IPS DF 6.9 (cell line): ENCODE measurements at regions not wholly inside any gene's neighbourhood (a gene's known extent, or its start where the extent isn't known, plus 50 kb on each side); places are given as distances from the start of the nearest gene placed in this dataset.

Experiments used
- DNase-seq: peaks from one replicate; pipeline ENCODE4 v3.0.0-alpha.2; 2013; ENCODE audit warnings: low read depth, low spot score
- H3K27ac ChIP-seq: one replicate; pipeline ENCODE4 v1.5.1; 2013; ENCODE audit warnings: low read length, control low read depth
- H3K27me3 ChIP-seq: 2 replicates; pipeline ENCODE4 v1.6.1; 2013; ENCODE audit warnings: mild to moderate bottlenecking, low read length; ENCODE audit not compliant: control insufficient read depth, insufficient read depth
- H3K36me3 ChIP-seq: 2 replicates; pipeline ENCODE4 v1.6.1; 2013; ENCODE audit warnings: low read length; ENCODE audit not compliant: control insufficient read depth, insufficient read depth
- H3K4me1 ChIP-seq: 2 replicates; pipeline ENCODE4 v1.6.1; 2013; ENCODE audit warnings: low read length; ENCODE audit not compliant: control insufficient read depth, insufficient read depth
- H3K4me3 ChIP-seq: 2 replicates; pipeline ENCODE4 v1.5.1; 2013; ENCODE audit warnings: mild to moderate bottlenecking, low read length
- H3K9me3 ChIP-seq: 2 replicates; pipeline ENCODE4 v1.6.1; 2013; ENCODE audit warnings: low read length, inconsistent platforms; ENCODE audit not compliant: control insufficient read depth, insufficient read depth
- WGBS: extraction: QIAGEN DNeasy Blood & Tissue Kit; methylation state at CpG from one replicate; pipeline ENCODE4 v1.1.7; 2013; ENCODE audit warnings: mixed read lengths, missing lambda C conversion rate; ENCODE audit not compliant: insufficient read length, insufficient coverage; 5-methylcytosine and 5-hydroxymethylcytosine counted together

DNA sequence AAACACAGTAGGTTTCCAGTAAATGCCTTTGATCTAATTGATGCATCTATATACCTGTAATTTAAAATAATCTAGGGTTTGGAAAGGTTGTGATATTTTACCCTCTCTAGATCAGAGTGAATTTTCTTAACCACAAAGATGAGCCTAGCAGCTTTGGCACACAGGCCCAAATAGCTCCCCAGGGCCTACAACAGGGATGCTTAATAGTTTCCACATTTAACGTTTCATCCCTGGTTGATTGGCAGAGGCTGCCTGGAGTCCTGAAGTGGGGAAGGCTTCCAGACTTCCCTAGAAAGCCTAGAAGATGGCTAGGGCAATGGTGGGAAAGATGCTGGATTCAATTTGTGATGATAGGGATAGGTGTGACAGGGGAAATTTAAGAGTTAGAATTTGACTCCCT is 206.6 kb downstream of the NSG2 start:
- Histone ChIP-seq H3K36me3 (no peaks in the 10 kb centered on the region), H3K27ac (no peak overlapping the region)

DNA sequence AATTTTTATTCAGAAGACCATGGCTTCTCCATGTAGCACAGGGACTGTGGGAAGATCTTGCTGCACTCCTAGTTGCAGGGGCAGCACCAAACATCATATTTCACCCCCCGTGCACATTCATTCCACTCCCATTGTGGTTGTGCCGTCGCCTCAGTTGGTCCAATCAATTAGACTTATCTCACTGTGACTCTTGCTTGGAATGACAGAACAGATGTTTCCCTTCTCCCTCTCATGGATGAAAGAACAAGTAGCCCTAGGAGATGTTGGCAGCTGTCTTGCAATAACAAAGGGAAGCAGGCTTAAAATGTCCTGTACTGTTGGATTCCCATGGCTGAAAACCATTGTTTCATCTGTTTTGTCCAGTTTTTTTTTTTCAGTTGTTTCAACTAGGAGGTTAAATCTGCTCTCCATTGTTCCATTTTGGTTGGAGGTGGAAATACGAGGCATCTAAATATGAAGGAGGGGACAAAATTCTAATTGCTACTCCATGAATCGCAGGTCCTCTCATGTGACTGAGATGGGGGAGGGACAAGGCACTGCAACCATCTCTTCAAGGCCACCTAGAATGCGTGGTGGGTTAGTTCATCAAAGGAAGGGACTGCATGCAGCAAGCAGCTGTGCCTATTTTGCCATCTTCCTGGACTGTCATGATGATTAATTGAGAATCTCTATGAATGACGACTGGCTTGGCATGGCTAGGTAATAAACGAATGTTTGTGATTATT is 214.4 kb downstream of the NSG2 start:
- Histone ChIP-seq H3K4me3 (no peak overlapping the region), H3K9me3 (no peaks in the 10 kb centered on the region), H3K27ac (no peak overlapping the region), H3K36me3 (no peaks in the 10 kb centered on the region), H3K27me3 (no peaks in the 10 kb centered on the region), H3K4me1 (no peaks in the 10 kb centered on the region)
- DNase-seq = no peak
- 100% methylated on average over 2 of the region's 8 CpGs for WGBS

More for the DNA sequence above, 206.6 kb downstream of the NSG2 start:
- H3K9me3 ChIP-seq = no peaks in the 10 kb centered on the region
- no peak overlapping the region for H3K4me3 ChIP-seq
- DNase-seq = no peak
- WGBS = no CpG with 5 or more reads among the region's 1 CpG
- H3K27me3 ChIP-seq = no peaks in the 10 kb centered on the region
- no peaks in the 10 kb centered on the region for H3K4me1 ChIP-seq

DNA sequence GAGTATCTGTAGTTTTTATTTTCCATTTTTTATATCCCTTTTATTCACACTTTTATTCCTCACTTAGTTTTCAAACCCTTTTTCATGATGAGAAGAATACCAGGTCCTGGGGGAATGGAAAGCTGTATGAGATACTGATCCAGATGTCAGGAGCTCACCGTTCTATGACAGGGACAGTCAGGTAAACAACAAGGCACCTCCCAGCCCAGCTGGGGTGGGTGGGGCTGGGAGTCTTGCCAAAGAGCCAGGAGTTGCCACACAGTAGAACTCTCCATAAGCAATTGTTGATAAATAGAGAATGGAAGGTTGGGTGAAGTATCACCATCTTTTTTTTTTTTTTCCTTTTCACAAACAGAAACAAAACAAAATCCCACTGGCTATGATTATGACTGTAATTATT is 225.8 kb downstream of the NSG2 start:
- Histone ChIP-seq H3K4me3 (no peak overlapping the region), H3K36me3 (no peaks in the 10 kb centered on the region), H3K27ac (no peak overlapping the region), H3K9me3 (no peaks in the 10 kb centered on the region), H3K4me1 (no peaks in the 10 kb centered on the region), H3K27me3 (no peaks in the 10 kb centered on the region)
- DNase-seq = no peak
- WGBS = no CpG with 5 or more reads among the region's 1 CpG

- no peak for DNase-seq
- Histone ChIP-seq H3K4me3 (no peak overlapping the region), H3K27ac (no peak overlapping the region), H3K9me3 (no peaks in the 10 kb centered on the region), H3K27me3 (no peaks in the 10 kb centered on the region; the same call in 1 of the 2 replicates), H3K36me3 (no peaks in the 10 kb centered on the region), H3K4me1 (no peaks in the 10 kb centered on the region)
- WGBS = no CpG with 5 or more reads among the region's 2 CpGs
These were observed 227.2 kb downstream of the NSG2 start for GRCh38 chr5:174272671-174273070.

- H3K27ac ChIP-seq = no peak overlapping the region
- H3K36me3 ChIP-seq = no peaks in the 10 kb centered on the region
- H3K27me3 ChIP-seq = no peaks in the 10 kb centered on the region; the same call in 1 of the 2 replicates
- H3K4me1 ChIP-seq = no peaks in the 10 kb centered on the region
- no CpG with 5 or more reads among the region's 4 CpGs for WGBS
- H3K9me3 ChIP-seq = no peaks in the 10 kb centered on the region
- no peak for DNase-seq
- H3K4me3 ChIP-seq = no peak overlapping the region
These were observed 227.8 kb downstream of the NSG2 start for GRCh38 chr5:174273325-174273724.

GRCh38 chr5:174275959-174276358 is 230.5 kb downstream of the NSG2 start:
- H3K9me3 ChIP-seq = no peaks in the 10 kb centered on the region
- H3K27ac ChIP-seq = no peak overlapping the region
- H3K4me3 ChIP-seq = no peak overlapping the region
- H3K36me3 ChIP-seq = no peaks in the 10 kb centered on the region
- no peak for DNase-seq
- H3K4me1 ChIP-seq = no peaks in the 10 kb centered on the region
- H3K27me3 ChIP-seq = no peaks in the 10 kb centered on the region; the same call in 1 of the 2 replicates
- no CpG with 5 or more reads among the region's 2 CpGs for WGBS

- no peaks in the 10 kb centered on the region; the same call in 1 of the 2 replicates for H3K27me3 ChIP-seq
- H3K9me3 ChIP-seq = no peaks in the 10 kb centered on the region
- no CpG with 5 or more reads among the region's 4 CpGs for WGBS
- H3K4me3 ChIP-seq = no peak overlapping the region
- no peaks in the 10 kb centered on the region for H3K36me3 ChIP-seq
- DNase-seq = no peak
- H3K4me1 ChIP-seq = no peaks in the 10 kb centered on the region
- no peak overlapping the region for H3K27ac ChIP-seq
These were observed 235.7 kb downstream of the NSG2 start for GRCh38 chr5:174281089-174281760.

GRCh38 chr5:174281855-174282254 is 236.3 kb downstream of the NSG2 start:
- Histone ChIP-seq H3K36me3 (no peaks in the 10 kb centered on the region), H3K27ac (no peak overlapping the region), H3K27me3 (no peaks in the 10 kb centered on the region; the same call in 1 of the 2 replicates), H3K4me1 (no peaks in the 10 kb centered on the region), H3K9me3 (no peaks in the 10 kb centered on the region), H3K4me3 (no peak overlapping the region)
- 100% methylated on average over 1 of the region's 5 CpGs for WGBS
- no peak for DNase-seq

DNA sequence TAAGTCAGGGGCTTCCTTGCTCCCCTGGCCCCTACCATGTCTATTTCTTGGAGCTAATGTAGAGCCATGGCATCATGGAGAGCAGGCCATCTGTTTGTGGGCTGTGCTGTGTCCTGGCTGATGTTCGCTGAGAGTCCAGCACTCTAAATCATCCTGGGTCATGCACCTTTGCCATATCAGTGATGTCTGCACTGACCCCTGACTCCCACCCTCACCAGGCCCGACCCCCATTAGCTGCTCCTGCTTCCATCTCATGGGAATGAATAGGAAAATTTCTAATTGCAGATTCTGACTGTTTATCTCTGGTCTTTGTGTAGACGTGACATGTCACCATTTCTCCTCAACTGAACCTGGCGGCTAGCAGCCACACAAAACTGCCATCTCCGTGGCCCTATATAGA is 236.9 kb downstream of the NSG2 start:
- Histone ChIP-seq H3K27ac (no peak overlapping the region), H3K9me3 (no peaks in the 10 kb centered on the region), H3K36me3 (no peaks in the 10 kb centered on the region), H3K4me1 (no peaks in the 10 kb centered on the region), H3K4me3 (no peak overlapping the region), H3K27me3 (no peaks in the 10 kb centered on the region; the same call in 1 of the 2 replicates)
- WGBS = no CpG with 5 or more reads among the region's 5 CpGs
- no peak for DNase-seq

DNA sequence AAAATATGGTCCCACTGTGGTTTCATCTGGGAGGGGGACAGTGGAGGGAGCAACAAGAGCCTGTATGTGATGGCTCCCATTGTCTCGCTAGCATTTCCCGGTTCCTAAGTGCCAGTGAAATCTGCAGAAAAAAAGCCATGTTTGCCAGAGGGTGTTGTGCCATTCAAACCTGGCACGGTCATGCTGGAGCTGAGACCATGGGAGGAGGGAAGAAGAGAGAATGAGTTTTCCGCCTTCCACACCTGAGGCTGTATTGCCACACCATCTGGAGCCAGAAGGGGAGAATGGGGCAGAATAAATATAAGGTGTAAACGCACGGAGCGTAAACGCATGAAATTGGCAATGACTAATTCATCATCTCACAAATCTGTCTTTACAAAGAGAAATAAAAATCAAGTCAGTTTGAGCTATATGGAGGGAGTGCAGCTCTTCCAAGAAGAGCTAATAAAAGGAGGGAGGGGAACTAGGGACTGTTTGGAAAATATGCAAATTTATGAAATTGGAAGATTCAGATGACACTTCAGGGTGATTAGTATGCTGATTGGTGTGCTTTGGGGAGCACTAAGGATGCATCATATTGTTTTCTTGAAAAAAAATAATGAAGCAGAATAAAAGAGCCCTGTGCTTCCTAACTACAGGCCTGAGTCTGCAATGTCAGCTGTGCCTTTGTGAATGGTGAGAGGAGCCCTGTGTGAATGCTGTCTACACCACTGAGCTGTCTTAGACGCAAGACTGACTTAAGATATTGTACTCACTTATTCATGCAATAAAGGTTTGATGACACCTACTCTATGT is 237.9 kb downstream of the NSG2 start:
- Histone ChIP-seq H3K9me3 (no peaks in the 10 kb centered on the region), H3K4me3 (no peak overlapping the region), H3K36me3 (no peaks in the 10 kb centered on the region), H3K27me3 (no peaks in the 10 kb centered on the region), H3K4me1 (no peaks in the 10 kb centered on the region), H3K27ac (no peak overlapping the region)
- no CpG with 5 or more reads among the region's 9 CpGs for WGBS
- DNase-seq = no peak
